A549 (cell line): ENCODE measurements at regions not wholly inside any gene's neighbourhood (a gene's known extent, or its start where the extent isn't known, plus 50 kb on each side); places are given as distances from the start of the nearest gene placed in this dataset.
A peak's percentile ranks its signal among the peaks of the same experiment; 100 is the strongest.

Experiments
- ATAC-seq, 2 experiments: fragments of 200-7000 bp in 1 of 2; fragments of >200 bp in 1 of 2; cut with Nextera tagmentation in 1 of 2; cut with Tn5 transposase in 1 of 2; 3 replicates each; pipeline versions ENCODE4 v1.8.0 to v1.9.1; 2018 to 2020; ENCODE audit warnings: mild to moderate bottlenecking in 1 of 2, moderate library complexity in 1 of 2
- CTCF ChIA-PET: fragments of 300-600 bp; sonication (Branson Sonifier 250); formaldehyde crosslinking; extraction: SDS; loops from one replicate; lab custom pipeline; 2021; ENCODE audit warnings: antibody characterized with exemption, inconsistent platforms; lab: Yijun Ruan, JAX
- POLR2A ChIA-PET: fragments of 350-600 bp; formaldehyde crosslinking; extraction: SDS; loops from one replicate; lab custom pipeline; 2021; ENCODE audit warnings: antibody characterized with exemption, inconsistent platforms; lab: Yijun Ruan, JAX
- DNase-seq, 2 experiments: peaks; one replicate each; pipeline versions ENCODE4 v3.0.0 to v3.0.0-alpha.2; 2011 to 2016; ENCODE audit warnings: low read depth in 1 of 2, low spot score in 1 of 2
- FAIRE-seq: peaks from 2 replicates; lab custom pipeline; 2011; peaks lifted over from hg19 to GRCh38; lab: Jason Lieb, UNC
- H3K27ac ChIP-seq, 2 experiments: fragments of >200 bp; sonication (Bioruptor Twin); formaldehyde crosslinking; 3 replicates each; pipeline ENCODE4 v1.5.1; 2016 to 2017
- H3K4me1 ChIP-seq: fragments of >200 bp; sonication (Bioruptor Twin); formaldehyde crosslinking; 3 replicates; pipeline ENCODE4 v1.6.1; 2016
- H3K4me2 ChIP-seq: fragments of >200 bp; sonication (Bioruptor Twin); formaldehyde crosslinking; 3 replicates; pipeline ENCODE4 v1.6.1; 2016
- H3K4me3 ChIP-seq: fragments of >200 bp; sonication (Bioruptor Twin); formaldehyde crosslinking; 3 replicates; pipeline ENCODE4 v1.5.1; 2016
- H3K9me3 ChIP-seq: fragments of >200 bp; sonication (Bioruptor Twin); formaldehyde crosslinking; 3 replicates; pipeline ENCODE4 v1.6.1; 2016
- CEBPB ChIP-seq, 2 experiments: fragments of >200 bp in 1 of 2; sonication (Bioruptor Twin) in 1 of 2; formaldehyde crosslinking in 1 of 2; IDR thresholded peaks; 2 replicates each; pipeline ENCODE4 v1.6.1; 2012 to 2016
- ESRRA ChIP-seq: fragments of 150-350 bp; IDR thresholded peaks from 2 replicates; pipeline ENCODE4 v1.6.1; 2014; ENCODE audit warnings: mild to moderate bottlenecking, low read length, borderline replicate concordance
- FOSB ChIP-seq: fragments of 250-450 bp; sonication (Bioruptor Pico); IDR thresholded peaks from 2 replicates; pipeline ENCODE4 v1.5.0; 2020; ENCODE audit warnings: mild to moderate bottlenecking, moderate library complexity
- FOSL2 ChIP-seq, 2 experiments: fragments of 450-650 bp in 1 of 2; fragments of >200 bp in 1 of 2; sonication (Bioruptor Twin) in 1 of 2; formaldehyde crosslinking; IDR thresholded peaks; 2 replicates each; pipeline versions ENCODE4 v1.5.0 to v1.6.1; 2016 to 2020; ENCODE audit warnings: mild to moderate bottlenecking in 1 of 2, moderate library complexity in 1 of 2
- HEYL ChIP-seq: fragments of 250-450 bp; sonication (Bioruptor Pico); IDR thresholded peaks from 2 replicates; pipeline ENCODE4 v1.8.0; 2021; ENCODE audit warnings: mild to moderate bottlenecking, moderate library complexity
- HOXA7 ChIP-seq: fragments of 250-450 bp; sonication (Bioruptor Pico); IDR thresholded peaks from 2 replicates; pipeline ENCODE4 v1.5.0; 2020; ENCODE audit warnings: mild to moderate bottlenecking, moderate library complexity
- HOXB5 ChIP-seq: fragments of 250-450 bp; sonication (Bioruptor Pico); IDR thresholded peaks from 2 replicates; pipeline ENCODE4 v1.5.0; 2020; ENCODE audit warnings: mild to moderate bottlenecking, moderate library complexity
- JUNB ChIP-seq: fragments of >200 bp; sonication (Bioruptor Twin); formaldehyde crosslinking; IDR thresholded peaks from 2 replicates; pipeline ENCODE4 v1.6.1; 2016
- KDM5A ChIP-seq: fragments of 200-600 bp; sonication (generic); IDR thresholded peaks from 2 replicates; pipeline ENCODE4 v1.6.1; 2016; ENCODE audit warnings: antibody characterized with exemption, mild to moderate bottlenecking
- MYC ChIP-seq: IDR thresholded peaks from 2 replicates; pipeline ENCODE4 v1.6.1; 2012; ENCODE audit warnings: mild to moderate bottlenecking, inconsistent platforms, low read length, improper control_type of control experiment, borderline replicate concordance
- NPAS2 ChIP-seq: fragments of 250-450 bp; sonication (Bioruptor Pico); IDR thresholded peaks from 2 replicates; pipeline ENCODE4 v1.8.0; 2022; ENCODE audit warnings: mild to moderate bottlenecking, moderate library complexity, borderline replicate concordance
- PHF8 ChIP-seq: fragments of 200-600 bp; sonication (generic); IDR thresholded peaks from 2 replicates; pipeline ENCODE4 v1.6.1; 2016; ENCODE audit warnings: low read depth, mild to moderate bottlenecking, antibody characterized with exemption, moderate library complexity, borderline replicate concordance
- RCOR1 ChIP-seq: fragments of 150-350 bp; IDR thresholded peaks from 2 replicates; pipeline ENCODE4 v1.6.1; 2014; ENCODE audit warnings: antibody characterized with exemption, low read length, low read depth
- REST ChIP-seq: fragments of 200-600 bp; sonication (generic); IDR thresholded peaks from 2 replicates; pipeline ENCODE4 v1.6.1; 2016; ENCODE audit warnings: antibody characterized with exemption, mild to moderate bottlenecking, moderate library complexity
- SMC3 ChIP-seq: fragments of >200 bp; sonication (Bioruptor Twin); formaldehyde crosslinking; IDR thresholded peaks from 3 replicates; pipeline ENCODE4 v1.6.1; 2018; ENCODE audit warnings: inconsistent platforms
- ZC3H11A ChIP-seq: fragments of 450-650 bp; IDR thresholded peaks from 2 replicates; pipeline ENCODE4 v1.6.1; 2014; ENCODE audit warnings: antibody characterized with exemption, mild to moderate bottlenecking
- WGBS: methylation state at CpG from one replicate; pipeline ENCODE4 v1.1.6; 2017; ENCODE audit errors: missing lambda C conversion rate; 5-methylcytosine and 5-hydroxymethylcytosine counted together
- TF ChIP-seq, protein P1 (sequence below): fragments of >200 bp; sonication (Bioruptor Twin); formaldehyde crosslinking; IDR thresholded peaks from 3 replicates; pipeline ENCODE4 v1.6.1; 2016

- DNase-seq = no peak
- H3K4me1 ChIP-seq = no peaks in the 10 kb centered on the region
- TF ChIP-seq SMC3 = no peak
- no peak for TF ChIP-seq ZC3H11A
- no peak overlapping the region for H3K4me2 ChIP-seq
- FAIRE-seq = no peak
- H3K27ac ChIP-seq = no peak overlapping the region
- no peaks in the 10 kb centered on the region for H3K9me3 ChIP-seq
- ChIA-PET POLR2A (no interaction called here), CTCF (no interaction called here)
- no peak for ATAC-seq
- 43% methylated on average over 3 of the region's 3 CpGs for WGBS
- no peak overlapping the region for H3K4me3 ChIP-seq
These were observed 380.9 kb upstream of the ADARB2 start for GRCh38 chr10:2118201-2118600.

GRCh38 chr10:2117641-2118040 lies 380.3 kb upstream of the ADARB2 start:
- no peaks in the 10 kb centered on the region for H3K9me3 ChIP-seq
- FAIRE-seq (no peak), ATAC-seq (no peak), DNase-seq (no peak)
- H3K4me3 ChIP-seq = no peak overlapping the region
- 64% methylated on average over 1 of the region's 1 CpG for WGBS
- no peak overlapping the region for H3K27ac ChIP-seq
- ChIA-PET CTCF (no interaction called here), POLR2A (no interaction called here)
- no peaks in the 10 kb centered on the region for H3K4me1 ChIP-seq
- no peak overlapping the region for H3K4me2 ChIP-seq
- TF ChIP-seq NPAS2 (CRISPR knock-in tag) (no peak), HOXB5 (CRISPR knock-in tag) (no peak), FOSL2 (IDR thresholded peaks at IDR 0.05) (no peak), FOSL2 (CRISPR knock-in tag; IDR thresholded peaks at IDR 0.05) (no peak)

DNA sequence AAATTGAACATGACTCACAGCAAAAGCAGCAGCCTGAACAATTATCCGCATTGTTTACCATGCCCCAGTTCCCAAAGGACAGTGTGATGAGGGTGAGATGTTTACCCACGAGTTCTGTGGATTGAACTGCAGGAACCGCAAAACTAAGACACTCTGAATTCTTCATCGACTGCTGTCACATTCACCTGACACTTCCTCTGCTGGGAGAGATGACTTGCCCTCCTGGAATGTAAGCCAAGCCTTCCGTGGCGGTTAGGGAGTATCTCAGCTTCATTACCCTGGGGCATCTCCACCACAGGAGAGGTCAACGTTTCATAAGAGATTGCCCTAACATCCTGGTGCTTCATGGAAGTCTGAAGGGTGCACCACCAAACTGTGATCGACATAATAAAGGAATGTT lies 374.6 kb upstream of the ADARB2 start:
- POLR2A ChIA-PET = no interaction called here
- 8% methylated on average over 8 of the region's 8 CpGs for WGBS
- no peak overlapping the region for H3K4me3 ChIP-seq
- TF ChIP-seq KDM5A = no peak
- TF ChIP-seq ZC3H11A = no peak
- TF ChIP-seq RCOR1 = no peak
- no peak for TF ChIP-seq ESRRA
- TF ChIP-seq, protein P1, sequence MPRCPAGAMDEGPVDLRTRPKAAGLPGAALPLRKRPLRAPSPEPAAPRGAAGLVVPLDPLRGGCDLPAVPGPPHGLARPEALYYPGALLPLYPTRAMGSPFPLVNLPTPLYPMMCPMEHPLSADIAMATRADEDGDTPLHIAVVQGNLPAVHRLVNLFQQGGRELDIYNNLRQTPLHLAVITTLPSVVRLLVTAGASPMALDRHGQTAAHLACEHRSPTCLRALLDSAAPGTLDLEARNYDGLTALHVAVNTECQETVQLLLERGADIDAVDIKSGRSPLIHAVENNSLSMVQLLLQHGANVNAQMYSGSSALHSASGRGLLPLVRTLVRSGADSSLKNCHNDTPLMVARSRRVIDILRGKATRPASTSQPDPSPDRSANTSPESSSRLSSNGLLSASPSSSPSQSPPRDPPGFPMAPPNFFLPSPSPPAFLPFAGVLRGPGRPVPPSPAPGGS = no peak
- TF ChIP-seq CEBPB (IDR thresholded peaks at IDR 0.05) = no peak
- no peak for TF ChIP-seq JUNB
- TF ChIP-seq HOXA7 (CRISPR knock-in tag) = no peak
- TF ChIP-seq REST = no peak
- TF ChIP-seq HEYL = no peak
- TF ChIP-seq MYC = no peak
- no peak for TF ChIP-seq FOSB
- no peak for TF ChIP-seq PHF8
- ATAC-seq (peak in 1 of 2 experiments; percentile 30; a peak in 1 of 6 replicates), DNase-seq (peak in 1 of 2 experiments; percentile 5), FAIRE-seq (no peak)
- H3K4me2 ChIP-seq = no peak overlapping the region
- no peaks in the 10 kb centered on the region; the same call in 2 of the 3 replicates for H3K9me3 ChIP-seq
- no peak overlapping the region for H3K27ac ChIP-seq
- CTCF ChIA-PET = no interaction called here
- no peaks in the 10 kb centered on the region for H3K4me1 ChIP-seq
